ENCODE measurements at regions not wholly inside any gene's neighbourhood (a gene's known extent, or its start where the extent isn't known, plus 50 kb on each side); places are given as distances from the start of the nearest gene placed in this dataset.

GRCh38 chr22:44616882-44617655 lies 84.9 kb upstream of the PRR5 start:
- no peaks in the 10 kb centered on the region for H3K4me1 ChIP-seq (ENCODE audit: low read length)
- peaks cover 4% of the 10 kb centered on the region; the same call in 1 of the 2 replicates for H4K20me1 ChIP-seq (ENCODE audit: insufficient read depth, low read length)
- no peak overlapping the region for H3K27ac ChIP-seq (ENCODE audit: low read length)
- H3K36me3 ChIP-seq (replicated peaks; ENCODE audit: low read depth, low read length) = no peaks in the 10 kb centered on the region
- no peak overlapping the region for H3K9ac ChIP-seq (ENCODE audit: low read length)
- no peak overlapping the region for H3K4me2 ChIP-seq (ENCODE audit: low read length)
- H2AFZ ChIP-seq (ENCODE audit: low read depth, low read length) = no peak overlapping the region
- no peaks in the 10 kb centered on the region for H3K79me2 ChIP-seq (ENCODE audit: low read length)
- H3K27me3 ChIP-seq (ENCODE audit: low read depth, low read length) = no peaks in the 10 kb centered on the region
- H3K9me3 ChIP-seq (ENCODE audit: insufficient read depth, low read length) = peaks cover 14% of the 10 kb centered on the region; the same call in 1 of the 2 replicates
- no peak overlapping the region for H3K4me3 ChIP-seq (ENCODE audit: low read length)
- no peak for TF ChIP-seq EZH2phosphoT487 (IDR thresholded peaks at IDR 0.05; ENCODE audit: low read depth)
- TF ChIP-seq, protein P1, sequence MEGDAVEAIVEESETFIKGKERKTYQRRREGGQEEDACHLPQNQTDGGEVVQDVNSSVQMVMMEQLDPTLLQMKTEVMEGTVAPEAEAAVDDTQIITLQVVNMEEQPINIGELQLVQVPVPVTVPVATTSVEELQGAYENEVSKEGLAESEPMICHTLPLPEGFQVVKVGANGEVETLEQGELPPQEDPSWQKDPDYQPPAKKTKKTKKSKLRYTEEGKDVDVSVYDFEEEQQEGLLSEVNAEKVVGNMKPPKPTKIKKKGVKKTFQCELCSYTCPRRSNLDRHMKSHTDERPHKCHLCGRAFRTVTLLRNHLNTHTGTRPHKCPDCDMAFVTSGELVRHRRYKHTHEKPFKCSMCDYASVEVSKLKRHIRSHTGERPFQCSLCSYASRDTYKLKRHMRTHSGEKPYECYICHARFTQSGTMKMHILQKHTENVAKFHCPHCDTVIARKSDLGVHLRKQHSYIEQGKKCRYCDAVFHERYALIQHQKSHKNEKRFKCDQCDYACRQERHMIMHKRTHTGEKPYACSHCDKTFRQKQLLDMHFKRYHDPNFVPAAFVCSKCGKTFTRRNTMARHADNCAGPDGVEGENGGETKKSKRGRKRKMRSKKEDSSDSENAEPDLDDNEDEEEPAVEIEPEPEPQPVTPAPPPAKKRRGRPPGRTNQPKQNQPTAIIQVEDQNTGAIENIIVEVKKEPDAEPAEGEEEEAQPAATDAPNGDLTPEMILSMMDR (IDR thresholded peaks at IDR 0.05; ENCODE audit: low read depth, low read length) = no peak

DNA sequence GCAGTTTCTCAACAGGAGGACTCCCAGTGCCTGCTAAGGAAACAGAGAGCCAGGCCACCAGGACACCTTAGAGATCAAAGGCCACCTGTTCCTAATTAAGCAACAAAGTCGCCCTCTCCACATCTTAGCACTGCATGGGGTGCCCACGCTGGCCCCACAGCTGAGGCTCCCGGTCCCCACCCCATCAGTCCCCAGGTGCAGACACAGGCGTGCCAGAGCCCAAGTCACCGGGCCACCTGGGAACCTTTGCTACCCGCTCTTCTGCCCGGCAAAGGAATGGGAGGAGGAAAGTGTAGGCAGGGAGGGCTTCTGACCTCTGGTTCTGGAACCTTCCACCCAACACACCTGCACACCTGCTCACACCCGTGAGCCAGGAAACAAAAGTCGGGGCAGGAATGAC lies 85.5 kb upstream of the PRR5 start:
- peaks cover 20% of the 10 kb centered on the region for H3K9me3 ChIP-seq (ENCODE audit: insufficient read depth, low read length)
- no peaks in the 10 kb centered on the region for H3K79me2 ChIP-seq (ENCODE audit: low read length)
- no peak overlapping the region for H3K9ac ChIP-seq (ENCODE audit: low read length)
- H2AFZ ChIP-seq (ENCODE audit: low read depth, low read length) = no peak overlapping the region
- no peaks in the 10 kb centered on the region for H3K36me3 ChIP-seq (replicated peaks; ENCODE audit: low read depth, low read length)
- no peak overlapping the region for H3K4me2 ChIP-seq (ENCODE audit: low read length)
- no peaks in the 10 kb centered on the region for H3K27me3 ChIP-seq (ENCODE audit: low read depth, low read length)
- no peaks in the 10 kb centered on the region for H3K4me1 ChIP-seq (ENCODE audit: low read length)
- H3K4me3 ChIP-seq (ENCODE audit: low read length) = no peak overlapping the region
- TF ChIP-seq EZH2phosphoT487 (IDR thresholded peaks at IDR 0.05; ENCODE audit: low read depth) = no peak
- TF ChIP-seq, protein P1 (IDR thresholded peaks at IDR 0.05; ENCODE audit: low read depth, low read length) = no peak
- no peaks in the 10 kb centered on the region for H4K20me1 ChIP-seq (ENCODE audit: insufficient read depth, low read length)
- no peak overlapping the region for H3K27ac ChIP-seq (ENCODE audit: low read length)

DNA sequence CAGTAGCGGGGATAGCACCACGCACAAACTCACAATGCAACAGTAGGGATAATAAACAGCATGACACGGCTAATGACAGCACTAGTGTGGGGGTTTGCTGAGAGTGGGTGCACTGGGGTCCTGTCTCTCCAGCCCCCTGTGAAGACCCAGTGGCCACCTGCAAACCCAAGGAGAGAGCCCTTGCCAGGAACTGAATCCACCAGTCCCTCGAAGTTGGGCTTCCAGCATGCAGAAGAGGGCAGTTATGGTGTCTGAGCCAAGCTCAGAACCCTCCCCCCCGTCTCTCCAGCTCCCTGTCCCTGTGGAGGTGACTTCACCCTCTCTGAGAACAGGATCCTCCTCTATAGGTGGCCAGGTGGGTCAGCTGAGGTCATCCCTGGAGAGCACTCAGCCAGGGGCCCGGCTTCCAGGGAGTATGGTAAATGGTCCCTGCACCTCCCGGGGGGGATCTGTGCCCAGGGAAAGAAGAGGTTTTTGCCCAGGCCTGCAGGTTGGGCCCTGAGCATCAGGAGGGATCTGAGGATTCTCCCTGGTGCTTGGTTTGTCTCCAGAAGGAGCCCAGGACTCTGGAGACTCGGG lies 86.3 kb upstream of the PRR5 start:
- peaks cover 23% of the 10 kb centered on the region for H3K9me3 ChIP-seq (ENCODE audit: insufficient read depth, low read length)

GRCh38 chr22:44615146-44615545 lies 86.9 kb upstream of the PRR5 start:
- no peak overlapping the region for H3K9ac ChIP-seq (ENCODE audit: low read length)
- no peak for TF ChIP-seq EZH2phosphoT487 (IDR thresholded peaks at IDR 0.05; ENCODE audit: low read depth)
- TF ChIP-seq, protein P1 (IDR thresholded peaks at IDR 0.05; ENCODE audit: low read depth, low read length) = no peak
- no peaks in the 10 kb centered on the region for H4K20me1 ChIP-seq (ENCODE audit: insufficient read depth, low read length)
- H3K4me3 ChIP-seq (ENCODE audit: low read length) = no peak overlapping the region
- no peak overlapping the region for H2AFZ ChIP-seq (ENCODE audit: low read depth, low read length)
- H3K27ac ChIP-seq (ENCODE audit: low read length) = no peak overlapping the region
- no peak overlapping the region for H3K4me2 ChIP-seq (ENCODE audit: low read length)
- peaks cover 26% of the 10 kb centered on the region for H3K9me3 ChIP-seq (ENCODE audit: insufficient read depth, low read length)
- H3K79me2 ChIP-seq (ENCODE audit: low read length) = no peaks in the 10 kb centered on the region
- no peaks in the 10 kb centered on the region for H3K36me3 ChIP-seq (replicated peaks; ENCODE audit: low read depth, low read length)
- H3K27me3 ChIP-seq (ENCODE audit: low read depth, low read length) = no peaks in the 10 kb centered on the region
- H3K4me1 ChIP-seq (ENCODE audit: low read length) = no peaks in the 10 kb centered on the region

More for the DNA sequence above, 86.3 kb upstream of the PRR5 start:
- H3K36me3 ChIP-seq (replicated peaks; ENCODE audit: low read depth, low read length) = no peaks in the 10 kb centered on the region
- H3K27me3 ChIP-seq (ENCODE audit: low read depth, low read length) = no peaks in the 10 kb centered on the region
- H4K20me1 ChIP-seq (ENCODE audit: insufficient read depth, low read length) = no peaks in the 10 kb centered on the region
- H3K4me1 ChIP-seq (ENCODE audit: low read length) = no peaks in the 10 kb centered on the region
- no peaks in the 10 kb centered on the region for H3K79me2 ChIP-seq (ENCODE audit: low read length)
- TF ChIP-seq, protein P1 (IDR thresholded peaks at IDR 0.05; ENCODE audit: low read depth, low read length) = no peak
- TF ChIP-seq EZH2phosphoT487 (IDR thresholded peaks at IDR 0.05; ENCODE audit: low read depth) = no peak
- H3K27ac ChIP-seq (ENCODE audit: low read length) = no peak overlapping the region
- H3K4me2 ChIP-seq (ENCODE audit: low read length) = no peak overlapping the region
- H3K9ac ChIP-seq (ENCODE audit: low read length) = no peak overlapping the region
- no peak overlapping the region for H2AFZ ChIP-seq (ENCODE audit: low read depth, low read length)
- H3K4me3 ChIP-seq (ENCODE audit: low read length) = no peak overlapping the region

All from OCI-LY3 (cell line).